Panc1 (cell line): ENCODE measurements at regions not wholly inside any gene's neighbourhood (a gene's known extent, or its start where the extent isn't known, plus 50 kb on each side); places are given as distances from the start of the nearest gene placed in this dataset.

ENCODE experiments used
- CTCF ChIP-seq: fragments of 450-650 bp; IDR thresholded peaks from 2 replicates; pipeline ENCODE4 v1.5.1; 2017; ENCODE audit warnings: mild to moderate bottlenecking
- POLR2AphosphoS5 ChIP-seq: IDR thresholded peaks from 2 replicates; pipeline ENCODE4 v1.6.1; 2012; ENCODE audit warnings: mild to moderate bottlenecking, low read depth, low read length, moderate library complexity
- SIN3A ChIP-seq: IDR thresholded peaks from 2 replicates; pipeline ENCODE4 v1.6.1; 2012; ENCODE audit warnings: low read depth, mild to moderate bottlenecking, low read length, moderate library complexity, borderline replicate concordance; ENCODE audit not compliant: insufficient read depth

GRCh38 chr2:3102081-3102921, 275.3 kb downstream of the EIPR1 start:
- TF ChIP-seq CTCF (no peak), SIN3A (no peak), POLR2AphosphoS5 (no peak)
